ENCODE measurements at regions not wholly inside any gene's neighbourhood (a gene's known extent, or its start where the extent isn't known, plus 50 kb on each side); places are given as distances from the start of the nearest gene placed in this dataset.

GRCh38 chr10:78277314-78278057 lies 243.8 kb downstream of the RPS24 start:
- Histone ChIP-seq H3K9ac (no peak overlapping the region), H4K20me1 (ENCODE audit: insufficient read depth) (no peaks in the 10 kb centered on the region), H3K79me2 (ENCODE audit: insufficient read depth) (no peaks in the 10 kb centered on the region), H3K27ac (ENCODE audit: low read depth in 2 of 2, low read length in 1 of 2) (peak overlapping the region; percentile 18 to 32; a peak in 2 of 4 replicates), H3K9me3 (no peaks in the 10 kb centered on the region), H3K4me3 (ENCODE audit: low read depth in 2 of 2, low read length in 1 of 2) (no peak overlapping the region), H3K4me2 (0 out of 2 replicates have a peak overlapping the region, but pooled peaks have one; percentile 2), H3K9me2 (no peaks in the 10 kb centered on the region), H3K36me3 (replicated peaks in 1 of 2; ENCODE audit: control insufficient read depth in 1 of 2, insufficient read depth in 2 of 2, low read length in 1 of 2) (no peaks in the 10 kb centered on the region), H2AFZ (ENCODE audit: low read depth) (peak overlapping the region; percentile 25; the same call in 1 of the 2 replicates), H3F3A (replicated peaks; ENCODE audit: insufficient read depth) (no peaks in the 10 kb centered on the region), H3K4me1 (ENCODE audit: control insufficient read depth in 1 of 2, insufficient read depth in 2 of 2, low read depth in 1 of 2, low read length in 1 of 2) (peaks cover 8 to 25% of the 10 kb centered on the region in 2 experiments; a peak in 2 of 4 replicates), H3K27me3 (ENCODE audit: insufficient read depth) (no peaks in the 10 kb centered on the region)
- ChIA-PET POLR2A (no interaction called here), CTCF (interaction anchor here (1.0 to 1.2 kb wide), 2 partner anchors 16 to 17 kb away, joined by 3 to 4 read pairs; no protein-coding TSS in a partner anchor)
- no peak for DNase-seq
- WGBS (ENCODE audit: low lambda C conversion rate), result 94% methylated on average over 8 of the region's 11 CpGs
- no peak for TF ChIP-seq NRF1 (IDR thresholded peaks at IDR 0.05; ENCODE audit: low read depth, low read length)
- TF ChIP-seq CTCF (IDR thresholded peaks at IDR 0.05), result no peak
- no peak for TF ChIP-seq RXRA (IDR thresholded peaks at IDR 0.05; ENCODE audit: borderline replicate concordance, low read depth)
- TF ChIP-seq TCF12 (IDR thresholded peaks at IDR 0.05), result no peak
- no peak for TF ChIP-seq SMC3 (IDR thresholded peaks at IDR 0.05; ENCODE audit: low read depth, low read length)
- TF ChIP-seq IRF3 (IDR thresholded peaks at IDR 0.05; ENCODE audit: low read depth, low read length), result no peak
- TF ChIP-seq TAF1 (IDR thresholded peaks at IDR 0.05; ENCODE audit: borderline replicate concordance, low read depth, low read length), result no peak
- TF ChIP-seq ZBTB33 (IDR thresholded peaks at IDR 0.05; ENCODE audit: borderline replicate concordance, low read depth), result no peak
- TF ChIP-seq JUND (IDR thresholded peaks at IDR 0.05), result no peak
- TF ChIP-seq PBX3 (IDR thresholded peaks at IDR 0.05), result no peak
